ENCODE measurements at regions not wholly inside any gene's neighbourhood (a gene's known extent, or its start where the extent isn't known, plus 50 kb on each side); places are given as distances from the start of the nearest gene placed in this dataset.

- no peak overlapping the region for H3K4me3 ChIP-seq (ENCODE audit: low read depth, low read length, poor library complexity, severe bottlenecking)
- TF ChIP-seq, protein P1, sequence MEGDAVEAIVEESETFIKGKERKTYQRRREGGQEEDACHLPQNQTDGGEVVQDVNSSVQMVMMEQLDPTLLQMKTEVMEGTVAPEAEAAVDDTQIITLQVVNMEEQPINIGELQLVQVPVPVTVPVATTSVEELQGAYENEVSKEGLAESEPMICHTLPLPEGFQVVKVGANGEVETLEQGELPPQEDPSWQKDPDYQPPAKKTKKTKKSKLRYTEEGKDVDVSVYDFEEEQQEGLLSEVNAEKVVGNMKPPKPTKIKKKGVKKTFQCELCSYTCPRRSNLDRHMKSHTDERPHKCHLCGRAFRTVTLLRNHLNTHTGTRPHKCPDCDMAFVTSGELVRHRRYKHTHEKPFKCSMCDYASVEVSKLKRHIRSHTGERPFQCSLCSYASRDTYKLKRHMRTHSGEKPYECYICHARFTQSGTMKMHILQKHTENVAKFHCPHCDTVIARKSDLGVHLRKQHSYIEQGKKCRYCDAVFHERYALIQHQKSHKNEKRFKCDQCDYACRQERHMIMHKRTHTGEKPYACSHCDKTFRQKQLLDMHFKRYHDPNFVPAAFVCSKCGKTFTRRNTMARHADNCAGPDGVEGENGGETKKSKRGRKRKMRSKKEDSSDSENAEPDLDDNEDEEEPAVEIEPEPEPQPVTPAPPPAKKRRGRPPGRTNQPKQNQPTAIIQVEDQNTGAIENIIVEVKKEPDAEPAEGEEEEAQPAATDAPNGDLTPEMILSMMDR (IDR thresholded peaks at IDR 0.05; ENCODE audit: low read length) = no peak
- TF ChIP-seq EZH2 (IDR thresholded peaks at IDR 0.05; ENCODE audit: borderline replicate concordance, low read length) = no peak
- no peak overlapping the region for H2AFZ ChIP-seq (ENCODE audit: low read length)
- H3K9me3 ChIP-seq (ENCODE audit: low read length) = no peaks in the 10 kb centered on the region
- no peaks in the 10 kb centered on the region for H4K20me1 ChIP-seq (ENCODE audit: insufficient read depth, low read length)
- H3K4me2 ChIP-seq (ENCODE audit: low read length) = no peak overlapping the region
- H3K79me2 ChIP-seq (ENCODE audit: insufficient read depth, low read length) = no peaks in the 10 kb centered on the region
- no peaks in the 10 kb centered on the region for H3K36me3 ChIP-seq (ENCODE audit: insufficient read depth, low read length)
- no peak overlapping the region for H3K9ac ChIP-seq (ENCODE audit: low read length)
- H3K27ac ChIP-seq (ENCODE audit: low read depth, low read length, poor library complexity, severe bottlenecking) = no peak overlapping the region
- no peaks in the 10 kb centered on the region for H3K9me2 ChIP-seq (ENCODE audit: low read depth, low read length)
- no peaks in the 10 kb centered on the region for H3K4me1 ChIP-seq (ENCODE audit: insufficient read depth, low read length, severe bottlenecking)
- no peaks in the 10 kb centered on the region for H3F3A ChIP-seq (ENCODE audit: insufficient read depth, low read length)
- no peaks in the 10 kb centered on the region for H3K27me3 ChIP-seq (ENCODE audit: insufficient read depth, low read length)
These were observed 267.0 kb downstream of the DACT1 start for GRCh38 chr14:58904776-58905175.

- no peaks in the 10 kb centered on the region for H3K36me3 ChIP-seq (ENCODE audit: insufficient read depth, low read length)
- H4K20me1 ChIP-seq (ENCODE audit: insufficient read depth, low read length) = no peaks in the 10 kb centered on the region
- no peak overlapping the region for H2AFZ ChIP-seq (ENCODE audit: low read length)
- no peak overlapping the region for H3K27ac ChIP-seq (ENCODE audit: low read depth, low read length, poor library complexity, severe bottlenecking)
- no peaks in the 10 kb centered on the region for H3K9me2 ChIP-seq (ENCODE audit: low read depth, low read length)
- no peaks in the 10 kb centered on the region for H3K27me3 ChIP-seq (ENCODE audit: insufficient read depth, low read length)
- no peaks in the 10 kb centered on the region for H3F3A ChIP-seq (ENCODE audit: insufficient read depth, low read length)
- TF ChIP-seq, protein P1 (IDR thresholded peaks at IDR 0.05; ENCODE audit: low read length) = no peak
- no peak for TF ChIP-seq EZH2 (IDR thresholded peaks at IDR 0.05; ENCODE audit: borderline replicate concordance, low read length)
- H3K4me3 ChIP-seq (ENCODE audit: low read depth, low read length, poor library complexity, severe bottlenecking) = no peak overlapping the region
- no peak overlapping the region for H3K9ac ChIP-seq (ENCODE audit: low read length)
- no peaks in the 10 kb centered on the region for H3K4me1 ChIP-seq (ENCODE audit: insufficient read depth, low read length, severe bottlenecking)
- H3K4me2 ChIP-seq (ENCODE audit: low read length) = no peak overlapping the region
- no peaks in the 10 kb centered on the region for H3K9me3 ChIP-seq (ENCODE audit: low read length)
- no peaks in the 10 kb centered on the region for H3K79me2 ChIP-seq (ENCODE audit: insufficient read depth, low read length)
These were observed 270.0 kb downstream of the DACT1 start for GRCh38 chr14:58907803-58908202.

DNA sequence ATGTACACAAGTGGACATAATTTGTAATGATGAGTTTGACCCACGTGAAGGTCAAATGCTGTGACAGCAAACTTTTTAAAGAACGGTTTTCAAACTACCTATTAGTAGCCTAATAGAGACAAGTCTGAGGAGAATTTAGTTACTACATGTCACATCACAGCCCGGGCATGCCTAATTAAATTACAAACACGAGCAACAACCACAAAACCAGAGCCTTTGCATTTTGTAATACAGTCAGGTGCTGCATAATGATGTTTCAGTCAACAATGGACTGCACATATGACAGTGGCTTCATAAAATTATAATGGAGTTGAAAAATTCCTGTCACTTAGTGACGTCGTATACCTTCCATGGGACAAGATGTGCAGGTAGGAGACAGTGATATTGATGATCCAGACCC, 274.5 kb downstream of the DACT1 start:
- no peak overlapping the region for H3K27ac ChIP-seq (ENCODE audit: low read depth, low read length, poor library complexity, severe bottlenecking)
- no peaks in the 10 kb centered on the region for H3K4me1 ChIP-seq (ENCODE audit: insufficient read depth, low read length, severe bottlenecking)
- no peaks in the 10 kb centered on the region for H3K27me3 ChIP-seq (ENCODE audit: insufficient read depth, low read length)
- H3K36me3 ChIP-seq (ENCODE audit: insufficient read depth, low read length) = no peaks in the 10 kb centered on the region
- H3K4me2 ChIP-seq (ENCODE audit: low read length) = no peak overlapping the region
- no peaks in the 10 kb centered on the region for H3K9me2 ChIP-seq (ENCODE audit: low read depth, low read length)
- H3F3A ChIP-seq (ENCODE audit: insufficient read depth, low read length) = no peaks in the 10 kb centered on the region
- no peaks in the 10 kb centered on the region for H4K20me1 ChIP-seq (ENCODE audit: insufficient read depth, low read length)
- no peak overlapping the region for H2AFZ ChIP-seq (ENCODE audit: low read length)
- no peaks in the 10 kb centered on the region for H3K79me2 ChIP-seq (ENCODE audit: insufficient read depth, low read length)
- H3K9me3 ChIP-seq (ENCODE audit: low read length) = no peaks in the 10 kb centered on the region
- TF ChIP-seq, protein P1 (IDR thresholded peaks at IDR 0.05; ENCODE audit: low read length) = no peak
- TF ChIP-seq EZH2 (IDR thresholded peaks at IDR 0.05; ENCODE audit: borderline replicate concordance, low read length) = no peak
- no peak overlapping the region for H3K9ac ChIP-seq (ENCODE audit: low read length)
- no peak overlapping the region for H3K4me3 ChIP-seq (ENCODE audit: low read depth, low read length, poor library complexity, severe bottlenecking)

Measured in OCI-LY1 (cell line).